GM23338 (cell line): ENCODE measurements at regions not wholly inside any gene's neighbourhood (a gene's known extent, or its start where the extent isn't known, plus 50 kb on each side); places are given as distances from the start of the nearest gene placed in this dataset.

ENCODE experiments used
- ATAC-seq: fragments of 200-7000 bp; cut with Tn5 transposase; 3 replicates; pipeline ENCODE4 v1.9.1; 2020
- DNase-seq: peaks from one replicate; pipeline ENCODE4 v3.0.0-alpha.2; 2015; ENCODE audit warnings: low spot score
- H2AFZ ChIP-seq: fragments of 200-600 bp; sonication (generic); 2 replicates; pipeline ENCODE4 v1.8.0; 2016; ENCODE audit warnings: antibody characterized with exemption, mild to moderate bottlenecking, moderate library complexity
- H3F3A ChIP-seq: fragments of 200-600 bp; sonication (generic); replicated peaks from 2 replicates; pipeline ENCODE4 v1.8.0; 2017; ENCODE audit warnings: antibody characterized with exemption, mixed run types, low read depth
- H3K27ac ChIP-seq: fragments of 200-600 bp; sonication (generic); 2 replicates; pipeline ENCODE4 v1.6.1; 2016; ENCODE audit warnings: low read depth
- H3K27me3 ChIP-seq: fragments of 200-600 bp; sonication (generic); 2 replicates; pipeline ENCODE4 v1.8.0; 2016; ENCODE audit warnings: mild to moderate bottlenecking, mixed run types, moderate library complexity; ENCODE audit not compliant: insufficient read depth
- H3K36me3 ChIP-seq: fragments of 200-600 bp; sonication (generic); 2 replicates; pipeline ENCODE4 v1.8.0; 2016; ENCODE audit warnings: mild to moderate bottlenecking; ENCODE audit not compliant: insufficient read depth
- H3K4me1 ChIP-seq: fragments of 200-600 bp; sonication (generic); 2 replicates; pipeline ENCODE4 v1.8.0; 2016; ENCODE audit warnings: mild to moderate bottlenecking, moderate library complexity; ENCODE audit not compliant: insufficient read depth
- H3K4me2 ChIP-seq: fragments of 200-600 bp; sonication (generic); 2 replicates; pipeline ENCODE4 v1.7.1; 2017; ENCODE audit warnings: mixed run types
- H3K4me3 ChIP-seq: fragments of 200-600 bp; sonication (generic); 2 replicates; pipeline ENCODE4 v1.6.1; 2016; ENCODE audit warnings: mixed run types
- H3K79me2 ChIP-seq: fragments of 200-600 bp; sonication (generic); replicated peaks from 2 replicates; pipeline ENCODE4 v1.8.0; 2017; ENCODE audit warnings: mild to moderate bottlenecking; ENCODE audit not compliant: insufficient read depth
- H3K9me2 ChIP-seq: fragments of 200-600 bp; sonication (generic); 2 replicates; pipeline ENCODE4 v1.8.0; 2017; ENCODE audit not compliant: insufficient read depth
- H4K20me1 ChIP-seq: fragments of 200-600 bp; sonication (generic); replicated peaks from 2 replicates; pipeline ENCODE4 v1.8.0; 2017; ENCODE audit warnings: mild to moderate bottlenecking; ENCODE audit not compliant: insufficient read depth
- H3K27ac Mint-ChIP-seq: 2 replicates; pipeline ENCODE4 v1.8.0; 2020; ENCODE audit warnings: inconsistent platforms, mild to moderate bottlenecking, moderate library complexity, mixed read lengths
- H3K27me3 Mint-ChIP-seq: 3 replicates; pipeline ENCODE4 v1.8.0; 2022; ENCODE audit warnings: low read depth, mild to moderate bottlenecking, moderate library complexity, mixed read lengths, inconsistent platforms; ENCODE audit not compliant: insufficient read depth, poor library complexity
- H3K36me3 Mint-ChIP-seq: 3 replicates; pipeline ENCODE4 v1.8.0; 2021; ENCODE audit warnings: low read depth, mild to moderate bottlenecking, inconsistent platforms, moderate library complexity, mixed read lengths
- H3K4me1 Mint-ChIP-seq: 3 replicates; pipeline ENCODE4 v1.8.0; 2020; ENCODE audit warnings: mild to moderate bottlenecking, inconsistent platforms, mixed read lengths
- H3K4me3 Mint-ChIP-seq: 3 replicates; pipeline ENCODE4 v1.8.0; 2021; ENCODE audit warnings: moderate library complexity, mild to moderate bottlenecking, inconsistent platforms, mixed read lengths
- H3K9me3 Mint-ChIP-seq: 3 replicates; pipeline ENCODE4 v1.8.0; 2020; ENCODE audit warnings: moderate library complexity, mild to moderate bottlenecking, inconsistent platforms, mixed read lengths
- CREB1 ChIP-seq: fragments of 250-450 bp; sonication (Bioruptor Pico); IDR thresholded peaks from 2 replicates; pipeline ENCODE4 v1.5.0; 2020; ENCODE audit warnings: low read depth, mild to moderate bottlenecking, moderate library complexity
- EZH2 ChIP-seq: fragments of 200-600 bp; sonication (generic); IDR thresholded peaks from one replicate; pipeline ENCODE4 v1.8.0; 2017; ENCODE audit warnings: antibody characterized with exemption, mild to moderate bottlenecking, low read depth; ENCODE audit not compliant: unreplicated experiment
- EZH2phosphoT487 ChIP-seq: fragments of 200-600 bp; sonication (generic); IDR thresholded peaks from one replicate; pipeline ENCODE4 v1.8.1; 2018; ENCODE audit warnings: antibody characterized with exemption; ENCODE audit not compliant: unreplicated experiment
- JUNB ChIP-seq: IDR thresholded peaks from one replicate; pipeline ENCODE4 v1.6.1; 2016; ENCODE audit warnings: antibody characterized with exemption; ENCODE audit not compliant: unreplicated experiment
- NANOG ChIP-seq: IDR thresholded peaks from 2 replicates; pipeline ENCODE4 v1.6.1; 2016; ENCODE audit warnings: antibody characterized with exemption, borderline replicate concordance
- POLR2AphosphoS5 ChIP-seq: IDR thresholded peaks from 2 replicates; pipeline ENCODE4 v1.6.1; 2016; ENCODE audit warnings: antibody characterized with exemption, low read depth
- STAT1 ChIP-seq: IDR thresholded peaks from one replicate; pipeline ENCODE4 v1.6.1; 2016; ENCODE audit warnings: antibody characterized with exemption; ENCODE audit not compliant: unreplicated experiment
- ZNF114 ChIP-seq: fragments of 250-450 bp; sonication (Bioruptor Pico); IDR thresholded peaks from 2 replicates; pipeline ENCODE4 v1.5.0; 2020; ENCODE audit warnings: mild to moderate bottlenecking, moderate library complexity
- ZNF331 ChIP-seq: fragments of 250-450 bp; sonication (Bioruptor Pico); IDR thresholded peaks from 2 replicates; pipeline ENCODE4 v1.5.0; 2020; ENCODE audit warnings: low read depth, mild to moderate bottlenecking, moderate library complexity
- TF ChIP-seq, protein P1 (sequence below): fragments of 250-450 bp; sonication (Bioruptor Pico); IDR thresholded peaks from 2 replicates; pipeline ENCODE4 v1.5.0; 2020; ENCODE audit warnings: mild to moderate bottlenecking, moderate library complexity
- TF ChIP-seq, protein P2 (sequence below), 2 experiments: fragments of 200-600 bp in 1 of 2; sonication (generic) in 1 of 2; conservative IDR thresholded peaks; 2 replicates each; pipeline versions ENCODE4 v1.5.1 to v1.6.1; 2016 to 2017; ENCODE audit warnings: antibody characterized with exemption in 2 of 2, low read depth in 2 of 2, mild to moderate bottlenecking in 2 of 2, moderate library complexity in 1 of 2
- TF ChIP-seq, protein P3 (sequence below): IDR thresholded peaks from one replicate; pipeline ENCODE4 v1.6.1; 2018; ENCODE audit warnings: antibody characterized with exemption; ENCODE audit not compliant: unreplicated experiment
- TF ChIP-seq, protein P4 (sequence below): IDR thresholded peaks from 2 replicates; pipeline ENCODE4 v1.6.1; 2016; ENCODE audit warnings: antibody characterized with exemption

DNA sequence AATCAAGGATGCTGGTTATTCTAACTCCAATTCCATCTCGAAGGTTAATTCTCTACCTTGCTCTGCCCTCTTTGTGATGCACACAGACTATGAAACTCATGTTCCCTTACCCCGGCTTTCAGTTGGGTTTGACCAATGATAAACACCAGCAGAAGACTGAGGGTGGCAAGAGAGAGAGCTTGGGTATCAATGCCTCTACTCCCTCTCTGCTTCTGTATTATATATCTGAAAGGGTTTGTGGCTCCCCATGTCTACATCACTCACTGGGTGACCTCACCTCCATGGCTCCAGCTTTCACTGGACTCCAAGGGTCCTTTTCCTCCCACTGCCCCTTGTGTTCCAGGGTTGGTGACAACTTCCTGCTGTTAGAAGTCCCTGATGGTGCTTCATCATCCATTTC is 659.0 kb upstream of the TBX3 start:
- no peak overlapping the region for H3K27ac Mint-ChIP-seq
- no peaks in the 10 kb centered on the region for H3K27me3 Mint-ChIP-seq
- peaks cover 13% of the 10 kb centered on the region for H3K9me3 Mint-ChIP-seq
- no peak overlapping the region for H3K4me3 Mint-ChIP-seq
- Histone ChIP-seq H3K4me3 (no peak overlapping the region), H3K4me1 (peaks cover 5% of the 10 kb centered on the region; the same call in 1 of the 2 replicates), H3K4me2 (no peak overlapping the region), H3F3A (no peaks in the 10 kb centered on the region), H3K9me2 (peaks cover under 1% of the 10 kb centered on the region; the same call in 1 of the 2 replicates), H3K27me3 (no peaks in the 10 kb centered on the region), H3K36me3 (no peaks in the 10 kb centered on the region), H3K27ac (no peak overlapping the region), H4K20me1 (no peaks in the 10 kb centered on the region), H2AFZ (no peak overlapping the region), H3K79me2 (no peaks in the 10 kb centered on the region)
- no peak for DNase-seq
- H3K36me3 Mint-ChIP-seq = peaks cover 7% of the 10 kb centered on the region; the same call in 2 of the 3 replicates
- no peak for ATAC-seq
- TF ChIP-seq JUNB (no peak), EZH2 (no peak), ZNF114 (CRISPR knock-in tag) (no peak), ZNF331 (no peak), NANOG (no peak), EZH2phosphoT487 (no peak), STAT1 (no peak), POLR2AphosphoS5 (no peak), CREB1 (CRISPR knock-in tag) (no peak)
- TF ChIP-seq, protein P1, sequence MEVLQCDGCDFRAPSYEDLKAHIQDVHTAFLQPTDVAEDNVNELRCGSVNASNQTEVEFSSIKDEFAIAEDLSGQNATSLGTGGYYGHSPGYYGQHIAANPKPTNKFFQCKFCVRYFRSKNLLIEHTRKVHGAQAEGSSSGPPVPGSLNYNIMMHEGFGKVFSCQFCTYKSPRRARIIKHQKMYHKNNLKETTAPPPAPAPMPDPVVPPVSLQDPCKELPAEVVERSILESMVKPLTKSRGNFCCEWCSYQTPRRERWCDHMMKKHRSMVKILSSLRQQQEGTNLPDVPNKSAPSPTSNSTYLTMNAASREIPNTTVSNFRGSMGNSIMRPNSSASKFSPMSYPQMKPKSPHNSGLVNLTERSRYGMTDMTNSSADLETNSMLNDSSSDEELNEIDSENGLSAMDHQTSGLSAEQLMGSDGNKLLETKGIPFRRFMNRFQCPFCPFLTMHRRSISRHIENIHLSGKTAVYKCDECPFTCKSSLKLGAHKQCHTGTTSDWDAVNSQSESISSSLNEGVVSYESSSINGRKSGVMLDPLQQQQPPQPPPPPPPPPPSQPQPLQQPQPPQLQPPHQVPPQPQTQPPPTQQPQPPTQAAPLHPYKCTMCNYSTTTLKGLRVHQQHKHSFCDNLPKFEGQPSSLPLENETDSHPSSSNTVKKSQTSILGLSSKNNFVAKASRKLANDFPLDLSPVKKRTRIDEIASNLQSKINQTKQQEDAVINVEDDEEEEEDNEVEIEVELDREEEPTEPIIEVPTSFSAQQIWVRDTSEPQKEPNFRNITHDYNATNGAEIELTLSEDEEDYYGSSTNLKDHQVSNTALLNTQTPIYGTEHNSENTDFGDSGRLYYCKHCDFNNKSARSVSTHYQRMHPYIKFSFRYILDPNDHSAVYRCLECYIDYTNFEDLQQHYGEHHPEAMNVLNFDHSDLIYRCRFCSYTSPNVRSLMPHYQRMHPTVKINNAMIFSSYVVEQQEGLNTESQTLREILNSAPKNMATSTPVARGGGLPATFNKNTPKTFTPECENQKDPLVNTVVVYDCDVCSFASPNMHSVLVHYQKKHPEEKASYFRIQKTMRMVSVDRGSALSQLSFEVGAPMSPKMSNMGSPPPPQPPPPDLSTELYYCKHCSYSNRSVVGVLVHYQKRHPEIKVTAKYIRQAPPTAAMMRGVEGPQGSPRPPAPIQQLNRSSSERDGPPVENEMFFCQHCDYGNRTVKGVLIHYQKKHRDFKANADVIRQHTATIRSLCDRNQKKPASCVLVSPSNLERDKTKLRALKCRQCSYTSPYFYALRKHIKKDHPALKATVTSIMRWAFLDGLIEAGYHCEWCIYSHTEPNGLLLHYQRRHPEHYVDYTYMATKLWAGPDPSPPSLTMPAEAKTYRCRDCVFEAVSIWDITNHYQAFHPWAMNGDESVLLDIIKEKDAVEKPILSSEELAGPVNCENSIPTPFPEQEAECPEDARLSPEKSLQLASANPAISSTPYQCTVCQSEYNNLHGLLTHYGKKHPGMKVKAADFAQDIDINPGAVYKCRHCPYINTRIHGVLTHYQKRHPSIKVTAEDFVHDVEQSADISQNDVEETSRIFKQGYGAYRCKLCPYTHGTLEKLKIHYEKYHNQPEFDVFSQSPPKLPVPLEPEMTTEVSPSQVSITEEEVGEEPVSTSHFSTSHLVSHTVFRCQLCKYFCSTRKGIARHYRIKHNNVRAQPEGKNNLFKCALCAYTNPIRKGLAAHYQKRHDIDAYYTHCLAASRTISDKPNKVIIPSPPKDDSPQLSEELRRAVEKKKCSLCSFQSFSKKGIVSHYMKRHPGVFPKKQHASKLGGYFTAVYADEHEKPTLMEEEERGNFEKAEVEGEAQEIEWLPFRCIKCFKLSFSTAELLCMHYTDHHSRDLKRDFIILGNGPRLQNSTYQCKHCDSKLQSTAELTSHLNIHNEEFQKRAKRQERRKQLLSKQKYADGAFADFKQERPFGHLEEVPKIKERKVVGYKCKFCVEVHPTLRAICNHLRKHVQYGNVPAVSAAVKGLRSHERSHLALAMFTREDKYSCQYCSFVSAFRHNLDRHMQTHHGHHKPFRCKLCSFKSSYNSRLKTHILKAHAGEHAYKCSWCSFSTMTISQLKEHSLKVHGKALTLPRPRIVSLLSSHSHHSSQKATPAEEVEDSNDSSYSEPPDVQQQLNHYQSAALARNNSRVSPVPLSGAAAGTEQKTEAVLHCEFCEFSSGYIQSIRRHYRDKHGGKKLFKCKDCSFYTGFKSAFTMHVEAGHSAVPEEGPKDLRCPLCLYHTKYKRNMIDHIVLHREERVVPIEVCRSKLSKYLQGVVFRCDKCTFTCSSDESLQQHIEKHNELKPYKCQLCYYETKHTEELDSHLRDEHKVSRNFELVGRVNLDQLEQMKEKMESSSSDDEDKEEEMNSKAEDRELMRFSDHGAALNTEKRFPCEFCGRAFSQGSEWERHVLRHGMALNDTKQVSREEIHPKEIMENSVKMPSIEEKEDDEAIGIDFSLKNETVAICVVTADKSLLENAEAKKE (CRISPR knock-in tag) = no peak
- TF ChIP-seq, protein P2, sequence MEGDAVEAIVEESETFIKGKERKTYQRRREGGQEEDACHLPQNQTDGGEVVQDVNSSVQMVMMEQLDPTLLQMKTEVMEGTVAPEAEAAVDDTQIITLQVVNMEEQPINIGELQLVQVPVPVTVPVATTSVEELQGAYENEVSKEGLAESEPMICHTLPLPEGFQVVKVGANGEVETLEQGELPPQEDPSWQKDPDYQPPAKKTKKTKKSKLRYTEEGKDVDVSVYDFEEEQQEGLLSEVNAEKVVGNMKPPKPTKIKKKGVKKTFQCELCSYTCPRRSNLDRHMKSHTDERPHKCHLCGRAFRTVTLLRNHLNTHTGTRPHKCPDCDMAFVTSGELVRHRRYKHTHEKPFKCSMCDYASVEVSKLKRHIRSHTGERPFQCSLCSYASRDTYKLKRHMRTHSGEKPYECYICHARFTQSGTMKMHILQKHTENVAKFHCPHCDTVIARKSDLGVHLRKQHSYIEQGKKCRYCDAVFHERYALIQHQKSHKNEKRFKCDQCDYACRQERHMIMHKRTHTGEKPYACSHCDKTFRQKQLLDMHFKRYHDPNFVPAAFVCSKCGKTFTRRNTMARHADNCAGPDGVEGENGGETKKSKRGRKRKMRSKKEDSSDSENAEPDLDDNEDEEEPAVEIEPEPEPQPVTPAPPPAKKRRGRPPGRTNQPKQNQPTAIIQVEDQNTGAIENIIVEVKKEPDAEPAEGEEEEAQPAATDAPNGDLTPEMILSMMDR (conservative IDR thresholded peaks at IDR 0.05; ENCODE audit: low read depth in 2 of 2) = no peak
- TF ChIP-seq, protein P3, sequence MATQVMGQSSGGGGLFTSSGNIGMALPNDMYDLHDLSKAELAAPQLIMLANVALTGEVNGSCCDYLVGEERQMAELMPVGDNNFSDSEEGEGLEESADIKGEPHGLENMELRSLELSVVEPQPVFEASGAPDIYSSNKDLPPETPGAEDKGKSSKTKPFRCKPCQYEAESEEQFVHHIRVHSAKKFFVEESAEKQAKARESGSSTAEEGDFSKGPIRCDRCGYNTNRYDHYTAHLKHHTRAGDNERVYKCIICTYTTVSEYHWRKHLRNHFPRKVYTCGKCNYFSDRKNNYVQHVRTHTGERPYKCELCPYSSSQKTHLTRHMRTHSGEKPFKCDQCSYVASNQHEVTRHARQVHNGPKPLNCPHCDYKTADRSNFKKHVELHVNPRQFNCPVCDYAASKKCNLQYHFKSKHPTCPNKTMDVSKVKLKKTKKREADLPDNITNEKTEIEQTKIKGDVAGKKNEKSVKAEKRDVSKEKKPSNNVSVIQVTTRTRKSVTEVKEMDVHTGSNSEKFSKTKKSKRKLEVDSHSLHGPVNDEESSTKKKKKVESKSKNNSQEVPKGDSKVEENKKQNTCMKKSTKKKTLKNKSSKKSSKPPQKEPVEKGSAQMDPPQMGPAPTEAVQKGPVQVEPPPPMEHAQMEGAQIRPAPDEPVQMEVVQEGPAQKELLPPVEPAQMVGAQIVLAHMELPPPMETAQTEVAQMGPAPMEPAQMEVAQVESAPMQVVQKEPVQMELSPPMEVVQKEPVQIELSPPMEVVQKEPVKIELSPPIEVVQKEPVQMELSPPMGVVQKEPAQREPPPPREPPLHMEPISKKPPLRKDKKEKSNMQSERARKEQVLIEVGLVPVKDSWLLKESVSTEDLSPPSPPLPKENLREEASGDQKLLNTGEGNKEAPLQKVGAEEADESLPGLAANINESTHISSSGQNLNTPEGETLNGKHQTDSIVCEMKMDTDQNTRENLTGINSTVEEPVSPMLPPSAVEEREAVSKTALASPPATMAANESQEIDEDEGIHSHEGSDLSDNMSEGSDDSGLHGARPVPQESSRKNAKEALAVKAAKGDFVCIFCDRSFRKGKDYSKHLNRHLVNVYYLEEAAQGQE = no peak
- TF ChIP-seq, protein P4, sequence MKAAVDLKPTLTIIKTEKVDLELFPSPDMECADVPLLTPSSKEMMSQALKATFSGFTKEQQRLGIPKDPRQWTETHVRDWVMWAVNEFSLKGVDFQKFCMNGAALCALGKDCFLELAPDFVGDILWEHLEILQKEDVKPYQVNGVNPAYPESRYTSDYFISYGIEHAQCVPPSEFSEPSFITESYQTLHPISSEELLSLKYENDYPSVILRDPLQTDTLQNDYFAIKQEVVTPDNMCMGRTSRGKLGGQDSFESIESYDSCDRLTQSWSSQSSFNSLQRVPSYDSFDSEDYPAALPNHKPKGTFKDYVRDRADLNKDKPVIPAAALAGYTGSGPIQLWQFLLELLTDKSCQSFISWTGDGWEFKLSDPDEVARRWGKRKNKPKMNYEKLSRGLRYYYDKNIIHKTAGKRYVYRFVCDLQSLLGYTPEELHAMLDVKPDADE = no peak
- H3K4me1 Mint-ChIP-seq = peaks cover 16% of the 10 kb centered on the region
